Fibroblast of the aortic adventitia (primary cell): ENCODE measurements at regions not wholly inside any gene's neighbourhood (a gene's known extent, or its start where the extent isn't known, plus 50 kb on each side); places are given as distances from the start of the nearest gene placed in this dataset.

Source experiments
- DNase-seq: peaks from one replicate; pipeline ENCODE4 v3.0.0-alpha.2; 2010; ENCODE audit warnings: low read depth
- H3K4me3 ChIP-seq: 2 replicates; pipeline ENCODE4 v1.5.1; 2011; ENCODE audit warnings: low read depth, mild to moderate bottlenecking, control low read depth, low read length, moderate library complexity
- TF ChIP-seq, protein P1 (sequence below): IDR thresholded peaks from 2 replicates; pipeline ENCODE4 v1.5.1; 2011; ENCODE audit warnings: mild to moderate bottlenecking, low read length, control low read depth, inconsistent platforms; ENCODE audit not compliant: insufficient read depth

DNA sequence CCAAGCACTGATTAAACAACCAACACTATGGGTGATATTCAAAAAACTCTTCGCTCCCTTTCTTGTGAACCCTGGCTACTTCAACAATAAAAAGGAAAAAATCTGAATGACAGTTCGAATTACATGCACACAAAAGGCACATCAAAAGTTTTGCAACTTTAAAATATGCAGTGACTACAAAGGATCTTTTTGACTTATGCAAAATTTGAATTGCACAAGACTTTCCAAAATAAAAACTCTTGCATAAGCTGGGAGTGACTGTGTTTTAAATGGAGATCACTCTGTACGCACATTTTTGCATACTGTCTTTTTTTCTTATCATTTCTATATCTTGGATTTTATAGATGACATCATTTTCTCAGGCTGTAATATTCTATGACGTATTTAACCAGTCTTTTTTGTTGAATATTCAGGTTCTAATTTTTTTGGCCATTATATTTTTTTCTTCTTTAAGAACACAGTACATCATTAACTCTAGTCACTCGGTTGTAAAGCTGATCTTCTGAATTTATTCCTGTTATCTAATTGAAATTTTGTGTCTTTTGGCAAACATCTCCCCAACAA is 667.6 kb upstream of the TBX3 start:
- peak; percentile 84 for DNase-seq
- TF ChIP-seq, protein P1, sequence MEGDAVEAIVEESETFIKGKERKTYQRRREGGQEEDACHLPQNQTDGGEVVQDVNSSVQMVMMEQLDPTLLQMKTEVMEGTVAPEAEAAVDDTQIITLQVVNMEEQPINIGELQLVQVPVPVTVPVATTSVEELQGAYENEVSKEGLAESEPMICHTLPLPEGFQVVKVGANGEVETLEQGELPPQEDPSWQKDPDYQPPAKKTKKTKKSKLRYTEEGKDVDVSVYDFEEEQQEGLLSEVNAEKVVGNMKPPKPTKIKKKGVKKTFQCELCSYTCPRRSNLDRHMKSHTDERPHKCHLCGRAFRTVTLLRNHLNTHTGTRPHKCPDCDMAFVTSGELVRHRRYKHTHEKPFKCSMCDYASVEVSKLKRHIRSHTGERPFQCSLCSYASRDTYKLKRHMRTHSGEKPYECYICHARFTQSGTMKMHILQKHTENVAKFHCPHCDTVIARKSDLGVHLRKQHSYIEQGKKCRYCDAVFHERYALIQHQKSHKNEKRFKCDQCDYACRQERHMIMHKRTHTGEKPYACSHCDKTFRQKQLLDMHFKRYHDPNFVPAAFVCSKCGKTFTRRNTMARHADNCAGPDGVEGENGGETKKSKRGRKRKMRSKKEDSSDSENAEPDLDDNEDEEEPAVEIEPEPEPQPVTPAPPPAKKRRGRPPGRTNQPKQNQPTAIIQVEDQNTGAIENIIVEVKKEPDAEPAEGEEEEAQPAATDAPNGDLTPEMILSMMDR, result no peak

DNA sequence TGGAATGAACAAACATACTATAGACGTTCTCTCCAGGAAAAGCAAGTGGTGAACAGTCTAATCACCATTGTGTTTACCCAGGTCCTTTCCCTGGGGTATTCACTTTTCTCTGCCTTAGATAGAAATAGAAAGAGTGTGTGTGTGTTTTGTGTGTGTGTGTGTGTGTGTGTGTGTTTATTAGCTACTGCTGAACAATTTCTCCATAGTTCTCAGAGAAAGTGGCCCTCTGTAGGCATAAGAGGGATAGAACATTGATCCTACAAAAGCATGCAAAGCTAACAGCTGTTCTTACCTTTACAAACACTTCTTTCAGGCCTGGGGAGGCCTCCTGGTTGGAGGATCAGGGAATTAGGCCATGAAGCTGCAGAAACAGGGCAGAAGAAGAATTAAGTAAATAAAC is 665.7 kb upstream of the TBX3 start:
- no peak for DNase-seq
- no peak overlapping the region for H3K4me3 ChIP-seq
- TF ChIP-seq, protein P1, result no peak

More for the DNA sequence above, 667.6 kb upstream of the TBX3 start:
- no peak overlapping the region for H3K4me3 ChIP-seq

DNA sequence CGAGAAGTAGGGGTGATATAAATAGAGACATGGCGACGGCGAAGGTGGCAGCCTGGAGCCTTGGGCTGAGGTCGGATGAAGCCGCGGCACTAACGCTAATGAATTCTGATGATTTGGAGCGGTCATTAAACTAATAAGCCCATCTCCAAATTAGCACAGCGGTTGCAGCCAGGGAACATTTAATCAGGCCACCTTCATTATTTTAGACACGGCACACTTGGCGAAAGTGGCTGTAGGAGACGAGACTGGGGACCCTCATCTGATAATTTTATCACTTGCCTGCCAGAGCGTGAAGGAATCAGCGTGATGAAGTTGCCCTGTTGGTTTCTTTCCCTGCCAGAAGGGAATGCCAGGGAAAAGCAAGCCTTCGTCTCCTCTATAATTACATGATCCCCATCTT is 664.3 kb upstream of the TBX3 start:
- DNase-seq, result no peak
- TF ChIP-seq, protein P1, result no peak
- no peak overlapping the region for H3K4me3 ChIP-seq

DNA sequence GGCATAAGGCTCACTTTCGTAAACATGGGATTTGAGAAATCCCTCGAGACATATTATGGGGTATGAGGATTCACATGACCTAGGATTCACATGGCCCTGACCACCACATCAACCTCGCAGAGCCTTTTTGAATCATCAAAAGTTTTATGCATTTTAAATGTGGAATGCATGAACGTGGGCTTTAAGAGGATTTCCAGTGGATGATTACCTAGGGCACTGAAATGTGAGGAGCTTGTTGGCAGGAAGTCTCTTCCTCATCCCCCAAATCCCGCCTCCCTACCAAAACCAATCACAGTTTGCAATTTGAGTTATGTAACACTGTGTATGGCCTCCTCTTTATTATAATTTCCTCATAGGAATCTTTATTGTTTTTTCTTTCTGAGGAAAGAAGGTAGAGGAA is 659.6 kb upstream of the TBX3 start:
- no peak overlapping the region for H3K4me3 ChIP-seq
- TF ChIP-seq, protein P1, result no peak
- DNase-seq, result no peak

DNA sequence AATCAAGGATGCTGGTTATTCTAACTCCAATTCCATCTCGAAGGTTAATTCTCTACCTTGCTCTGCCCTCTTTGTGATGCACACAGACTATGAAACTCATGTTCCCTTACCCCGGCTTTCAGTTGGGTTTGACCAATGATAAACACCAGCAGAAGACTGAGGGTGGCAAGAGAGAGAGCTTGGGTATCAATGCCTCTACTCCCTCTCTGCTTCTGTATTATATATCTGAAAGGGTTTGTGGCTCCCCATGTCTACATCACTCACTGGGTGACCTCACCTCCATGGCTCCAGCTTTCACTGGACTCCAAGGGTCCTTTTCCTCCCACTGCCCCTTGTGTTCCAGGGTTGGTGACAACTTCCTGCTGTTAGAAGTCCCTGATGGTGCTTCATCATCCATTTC is 659.0 kb upstream of the TBX3 start:
- H3K4me3 ChIP-seq, result no peak overlapping the region
- TF ChIP-seq, protein P1, result no peak
- no peak for DNase-seq

DNA sequence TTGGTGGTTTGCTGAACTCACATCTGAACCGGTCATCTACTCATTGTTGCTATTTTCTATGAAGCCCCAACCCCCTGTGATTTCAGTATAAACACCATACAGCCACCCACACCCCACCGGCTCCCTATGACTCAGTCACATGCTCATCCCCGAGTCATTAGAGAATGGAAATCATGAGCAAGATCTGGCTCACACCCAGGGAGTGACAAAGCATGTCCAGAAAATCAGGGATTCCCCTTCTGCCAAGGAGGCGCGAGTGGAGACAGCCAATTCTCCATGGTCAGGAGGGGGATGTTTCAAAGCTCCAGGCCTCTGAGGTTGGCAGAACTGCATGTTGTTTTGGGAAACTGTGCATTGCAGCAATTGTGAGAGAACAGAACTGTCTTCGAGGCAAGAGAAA is 657.5 kb upstream of the TBX3 start:
- TF ChIP-seq, protein P1, result no peak
- no peak overlapping the region for H3K4me3 ChIP-seq
- peak; percentile 100 for DNase-seq
